B cell (primary cell): ENCODE measurements at regions not wholly inside any gene's neighbourhood (a gene's known extent, or its start where the extent isn't known, plus 50 kb on each side); places are given as distances from the start of the nearest gene placed in this dataset.

Experiments
- ATAC-seq: fragments of 200-7000 bp; cut with Tn5 transposase; one replicate; pipeline ENCODE4 v1.10.0; 2021; ENCODE audit warnings: low read depth, mild to moderate bottlenecking, moderate number of reproducible peaks, moderate library complexity
- CTCF ChIA-PET: fragments of 350-600 bp; sonication (Branson Sonifier 250); formaldehyde crosslinking; loops from one replicate; lab custom pipeline; 2021; ENCODE audit warnings: antibody characterized with exemption, inconsistent platforms; lab: Charles Lee
- POLR2A ChIA-PET: fragments of 350-600 bp; sonication (Branson Sonifier 250); formaldehyde crosslinking; loops from one replicate; lab custom pipeline; 2021; ENCODE audit warnings: antibody characterized with exemption; lab: Charles Lee
- DNase-seq: peaks from one replicate; pipeline ENCODE4 v3.0.0; 2013
- H2AFZ ChIP-seq: 2 replicates; pipeline ENCODE4 v1.6.1; 2012; ENCODE audit warnings: mild to moderate bottlenecking, low read depth, low read length; ENCODE audit not compliant: insufficient read depth, poor library complexity, severe bottlenecking
- H3K27ac ChIP-seq, 2 donors: 1 replicate in 1 of 2; 2 replicates in 1 of 2; pipeline ENCODE4 v1.5.1; 2012 to 2013; ENCODE audit warnings: low read length in 2 of 2, mild to moderate bottlenecking in 2 of 2, moderate library complexity in 1 of 2
- H3K27me3 ChIP-seq, 4 experiments: fragments of 200-600 bp in 1 of 4; sonication (generic) in 1 of 4; replicated peaks in 1 of 4; 1 replicate in 2 of 4; 2 replicates in 2 of 4; pipeline versions ENCODE4 v1.6.1 to v1.7.0; 2013 to 2016; ENCODE audit warnings: low read length in 3 of 4, mild to moderate bottlenecking in 2 of 4, mixed read lengths in 1 of 4, moderate library complexity in 1 of 4; ENCODE audit not compliant: insufficient read depth in 4 of 4, control insufficient read depth in 3 of 4; ENCODE audit errors: control extremely low read depth in 1 of 4
- H3K36me3 ChIP-seq, 2 experiments: replicated peaks in 1 of 2; 1 replicate in 1 of 2; 2 replicates in 1 of 2; pipeline versions ENCODE4 v1.6.1 to v1.7.1; 2013; ENCODE audit warnings: low read length in 1 of 2; ENCODE audit not compliant: insufficient read depth in 2 of 2, control insufficient read depth in 1 of 2; ENCODE audit errors: control extremely low read depth in 1 of 2, extremely low read depth in 1 of 2
- H3K4me1 ChIP-seq, 2 donors: fragments of 200-600 bp in 1 of 2; sonication (generic) in 1 of 2; 1 replicate in 1 of 2; 2 replicates in 1 of 2; pipeline versions ENCODE4 v1.5.1 to v1.6.1; 2013 to 2017; ENCODE audit warnings: low read length in 2 of 2; ENCODE audit not compliant: control insufficient read depth in 2 of 2, insufficient read depth in 2 of 2
- H3K4me2 ChIP-seq: replicated peaks from 2 replicates; pipeline ENCODE3; 2012; ENCODE audit warnings: mild to moderate bottlenecking, low read depth, low read length; ENCODE audit not compliant: poor library complexity, severe bottlenecking
- H3K4me3 ChIP-seq, 5 experiments: fragments of 200-600 bp in 1 of 5; sonication (generic) in 1 of 5; 1 replicate in 3 of 5; 2 replicates in 2 of 5; pipeline versions ENCODE4 v1.5.1 to v1.7.0; 2011 to 2016; ENCODE audit warnings: low read length in 4 of 5, mild to moderate bottlenecking in 4 of 5, low read depth in 2 of 5, control low read depth in 1 of 5, moderate library complexity in 1 of 5; ENCODE audit not compliant: insufficient read depth in 1 of 5; ENCODE audit errors: control extremely low read depth in 1 of 5, extremely low read depth in 1 of 5
- H3K79me2 ChIP-seq: fragments of 200-600 bp; sonication (generic); one replicate; pipeline ENCODE4 v1.6.0; 2016; ENCODE audit warnings: low read length; ENCODE audit not compliant: control insufficient read depth, insufficient read depth
- H3K9ac ChIP-seq: fragments of 200-600 bp; sonication (generic); 2 replicates; pipeline ENCODE4 v1.6.1; 2017; ENCODE audit warnings: mild to moderate bottlenecking, low read length, moderate library complexity
- H3K9me3 ChIP-seq, 3 donors: one replicate each; pipeline versions ENCODE4 v1.6.1 to v1.7.1; 2013; ENCODE audit warnings: low read length in 2 of 3; ENCODE audit not compliant: control insufficient read depth in 2 of 3, insufficient read depth in 1 of 3; ENCODE audit errors: control extremely low read depth in 1 of 3
- H4K20me1 ChIP-seq: 2 replicates; pipeline ENCODE4 v1.6.0; 2012; ENCODE audit warnings: mild to moderate bottlenecking, low read length; ENCODE audit not compliant: insufficient read depth, control insufficient read depth, poor library complexity, severe bottlenecking
- H3K27ac Mint-ChIP-seq: one replicate; pipeline ENCODE4 v1.8.0; 2021; ENCODE audit warnings: mixed read lengths
- H3K27me3 Mint-ChIP-seq: one replicate; pipeline ENCODE4 v1.8.0; 2021; ENCODE audit warnings: mixed read lengths
- H3K4me1 Mint-ChIP-seq: one replicate; pipeline ENCODE4 v1.8.0; 2021; ENCODE audit warnings: mixed read lengths
- H3K4me3 Mint-ChIP-seq: one replicate; pipeline ENCODE4 v1.8.0; 2021; ENCODE audit warnings: mixed read lengths
- H3K9me3 Mint-ChIP-seq: one replicate; pipeline ENCODE4 v1.8.0; 2022; ENCODE audit warnings: mixed read lengths; ENCODE audit not compliant: insufficient read depth
- EZH2 ChIP-seq: IDR thresholded peaks from 2 replicates; pipeline ENCODE4 v1.6.1; 2012; ENCODE audit warnings: borderline replicate concordance, low read depth, mild to moderate bottlenecking, moderate library complexity, low read length; ENCODE audit not compliant: insufficient read depth, poor library complexity, severe bottlenecking
- WGBS: methylation state at CpG from one replicate; pipeline ENCODE4 v1.1.5; 2013; ENCODE audit warnings: missing lambda C conversion rate; ENCODE audit not compliant: insufficient coverage; 5-methylcytosine and 5-hydroxymethylcytosine counted together
- intact Hi-C: fragments of 100-400 bp; cut with micrococcal nuclease; formaldehyde crosslinking; loops from one replicate; pipeline ENCODE4 v1.10.0; 2022
- TF ChIP-seq, protein P1 (sequence below): fragments of 200-600 bp; IDR thresholded peaks from one replicate; pipeline ENCODE4 v1.8.0; 2022; ENCODE audit warnings: antibody characterized with exemption, mild to moderate bottlenecking

DNA sequence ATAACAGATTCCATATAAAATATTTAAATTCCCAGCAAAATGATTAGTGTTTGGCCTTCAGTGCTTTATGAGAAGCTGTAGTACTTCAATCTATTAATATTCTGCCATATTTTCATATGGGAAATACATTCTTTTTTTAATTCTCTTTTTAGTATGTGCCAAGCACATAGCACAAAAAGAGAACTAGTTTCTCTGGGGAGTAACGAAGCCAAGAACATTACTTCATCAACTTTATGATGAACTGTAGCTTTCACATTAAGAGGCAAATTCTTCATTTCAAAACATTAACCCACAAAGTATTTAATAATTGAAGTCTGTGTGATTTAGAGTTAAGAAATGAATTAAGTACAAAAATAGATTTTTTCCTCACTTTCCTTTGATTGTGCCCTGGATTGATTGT lies 281.0 kb upstream of the EYS start:
- H3K27ac Mint-ChIP-seq: no peak overlapping the region
- H3K9me3 Mint-ChIP-seq: peaks cover 3% of the 10 kb centered on the region
- no peak overlapping the region for H2AFZ ChIP-seq
- no peaks in the 10 kb centered on the region for H3K79me2 ChIP-seq
- no peaks in the 10 kb centered on the region for H3K36me3 ChIP-seq
- no peak overlapping the region for H3K4me3 ChIP-seq
- no peaks in the 10 kb centered on the region for H3K4me1 ChIP-seq
- ATAC-seq: no peak
- no peak overlapping the region for H3K4me2 ChIP-seq
- H3K27ac ChIP-seq: no peak overlapping the region
- no CpG with 5 or more reads among the region's 1 CpG for WGBS
- H3K9ac ChIP-seq: no peak overlapping the region
- peaks cover 0 to 10% (median 0%) of the 10 kb centered on the region in 3 donors for H3K9me3 ChIP-seq
- intact Hi-C loops: no loop called here
- H3K27me3 Mint-ChIP-seq: no peaks in the 10 kb centered on the region
- no peak overlapping the region for H3K4me3 Mint-ChIP-seq
- TF ChIP-seq, protein P1, sequence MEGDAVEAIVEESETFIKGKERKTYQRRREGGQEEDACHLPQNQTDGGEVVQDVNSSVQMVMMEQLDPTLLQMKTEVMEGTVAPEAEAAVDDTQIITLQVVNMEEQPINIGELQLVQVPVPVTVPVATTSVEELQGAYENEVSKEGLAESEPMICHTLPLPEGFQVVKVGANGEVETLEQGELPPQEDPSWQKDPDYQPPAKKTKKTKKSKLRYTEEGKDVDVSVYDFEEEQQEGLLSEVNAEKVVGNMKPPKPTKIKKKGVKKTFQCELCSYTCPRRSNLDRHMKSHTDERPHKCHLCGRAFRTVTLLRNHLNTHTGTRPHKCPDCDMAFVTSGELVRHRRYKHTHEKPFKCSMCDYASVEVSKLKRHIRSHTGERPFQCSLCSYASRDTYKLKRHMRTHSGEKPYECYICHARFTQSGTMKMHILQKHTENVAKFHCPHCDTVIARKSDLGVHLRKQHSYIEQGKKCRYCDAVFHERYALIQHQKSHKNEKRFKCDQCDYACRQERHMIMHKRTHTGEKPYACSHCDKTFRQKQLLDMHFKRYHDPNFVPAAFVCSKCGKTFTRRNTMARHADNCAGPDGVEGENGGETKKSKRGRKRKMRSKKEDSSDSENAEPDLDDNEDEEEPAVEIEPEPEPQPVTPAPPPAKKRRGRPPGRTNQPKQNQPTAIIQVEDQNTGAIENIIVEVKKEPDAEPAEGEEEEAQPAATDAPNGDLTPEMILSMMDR: no peak
- TF ChIP-seq EZH2: no peak
- no peaks in the 10 kb centered on the region for H3K4me1 Mint-ChIP-seq
- DNase-seq: no peak
- ChIA-PET POLR2A (no interaction called here), CTCF (no interaction called here)
- H4K20me1 ChIP-seq: no peaks in the 10 kb centered on the region
- H3K27me3 ChIP-seq: no peaks in the 10 kb centered on the region

DNA sequence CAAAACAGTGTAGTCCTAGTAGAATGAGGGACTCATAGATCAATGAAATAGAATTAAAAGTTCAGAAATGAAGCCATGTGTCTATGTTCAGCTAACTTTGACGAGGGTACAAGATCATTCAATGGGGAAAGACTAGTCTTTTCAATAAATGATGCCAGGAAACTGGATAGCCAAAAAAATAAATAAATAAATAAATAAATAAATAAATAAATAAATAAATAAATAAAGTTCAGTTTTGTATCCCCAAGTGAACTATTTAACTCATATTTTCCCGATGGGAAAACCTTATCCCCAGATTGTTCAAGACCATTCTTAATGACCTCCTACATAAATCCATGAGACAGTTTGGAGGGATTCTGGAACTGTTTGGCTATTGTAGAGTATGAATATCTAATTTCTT lies 277.1 kb upstream of the EYS start:
- Histone ChIP-seq H4K20me1 (no peaks in the 10 kb centered on the region), H3K27me3 (no peaks in the 10 kb centered on the region), H3K36me3 (no peaks in the 10 kb centered on the region), H3K4me3 (no peak overlapping the region), H3K79me2 (no peaks in the 10 kb centered on the region), H3K4me2 (no peak overlapping the region), H3K4me1 (no peaks in the 10 kb centered on the region), H3K9me3 (no peaks in the 10 kb centered on the region), H3K27ac (no peak overlapping the region), H3K9ac (no peak overlapping the region), H2AFZ (no peak overlapping the region)
- H3K9me3 Mint-ChIP-seq: peaks cover 9% of the 10 kb centered on the region
- ATAC-seq (no peak), DNase-seq (no peak)
- WGBS: no CpG with 5 or more reads among the region's 2 CpGs
- intact Hi-C loops: no loop called here
- ChIA-PET CTCF (no interaction called here), POLR2A (no interaction called here)
- no peaks in the 10 kb centered on the region for H3K4me1 Mint-ChIP-seq
- no peaks in the 10 kb centered on the region for H3K27me3 Mint-ChIP-seq
- H3K4me3 Mint-ChIP-seq: no peak overlapping the region
- no peak overlapping the region for H3K27ac Mint-ChIP-seq
- TF ChIP-seq, protein P1: no peak
- TF ChIP-seq EZH2: no peak
